PC-9 (cell line): ENCODE measurements at regions not wholly inside any gene's neighbourhood (a gene's known extent, or its start where the extent isn't known, plus 50 kb on each side); places are given as distances from the start of the nearest gene placed in this dataset.

Experiments
- BruUV-seq: library from RNA; stranded (reverse); fragments of 400-500 nt; replicated peaks from 2 replicates; lab custom pipeline; 2021; lab: Mats Ljungman, UMichigan
- CTCF ChIA-PET: fragments of 300-600 bp; sonication (Branson Sonifier 250); formaldehyde crosslinking; loops from one replicate; lab custom pipeline; 2022; ENCODE audit warnings: antibody characterized with exemption; lab: Charles Lee
- POLR2A ChIA-PET: fragments of 300-600 bp; sonication (Branson Sonifier 250); formaldehyde crosslinking; loops from one replicate; lab custom pipeline; 2022; ENCODE audit warnings: antibody characterized with exemption; ENCODE audit not compliant: unreplicated experiment; lab: Charles Lee
- DNase-seq, 2 experiments: peaks; one replicate each; pipeline versions ENCODE4 v3.0.0 to v3.0.0-alpha.2; 2015 to 2022; ENCODE audit warnings: mixed read lengths in 1 of 2
- H2AFZ ChIP-seq: fragments of 200-600 bp; sonication (generic); 2 replicates; pipeline ENCODE4 v1.8.1; 2017; ENCODE audit warnings: antibody characterized with exemption
- H3F3A ChIP-seq: fragments of 200-600 bp; sonication (generic); 2 replicates; pipeline ENCODE4 v1.8.1; 2017; ENCODE audit warnings: antibody characterized with exemption, mild to moderate bottlenecking, low read depth; ENCODE audit not compliant: insufficient read depth
- H3K27ac ChIP-seq: fragments of 200-600 bp; sonication (generic); 2 replicates; pipeline ENCODE4 v1.6.1; 2016; ENCODE audit warnings: mixed run types
- H3K27me3 ChIP-seq: fragments of 200-600 bp; sonication (generic); 2 replicates; pipeline ENCODE4 v1.6.1; 2016; ENCODE audit warnings: low read depth, mixed run types; ENCODE audit not compliant: insufficient read depth
- H3K36me3 ChIP-seq: fragments of 200-600 bp; sonication (generic); 2 replicates; pipeline ENCODE4 v1.6.1; 2016; ENCODE audit warnings: low read depth, mixed run types
- H3K4me1 ChIP-seq: fragments of 200-600 bp; sonication (generic); replicated peaks from 2 replicates; pipeline ENCODE4 v1.6.1; 2016; ENCODE audit warnings: mixed run types; ENCODE audit not compliant: insufficient read depth
- H3K4me2 ChIP-seq: fragments of 200-600 bp; sonication (generic); 2 replicates; pipeline ENCODE4 v1.6.1; 2017; ENCODE audit warnings: mixed run types
- H3K4me3 ChIP-seq: fragments of 200-600 bp; sonication (generic); 2 replicates; pipeline ENCODE4 v1.6.1; 2016; ENCODE audit warnings: mixed run types
- H3K79me2 ChIP-seq: fragments of 200-600 bp; sonication (generic); 2 replicates; pipeline ENCODE4 v1.6.1; 2017; ENCODE audit warnings: low read depth, mixed run types
- H3K9me2 ChIP-seq: fragments of 200-600 bp; sonication (generic); 2 replicates; pipeline ENCODE4 v1.8.1; 2017; ENCODE audit warnings: mild to moderate bottlenecking; ENCODE audit not compliant: insufficient read depth
- H3K9me3 ChIP-seq: fragments of 200-600 bp; sonication (generic); 2 replicates; pipeline ENCODE4 v1.8.1; 2016; ENCODE audit warnings: low read depth; ENCODE audit not compliant: insufficient read depth
- H4K20me1 ChIP-seq: fragments of 200-600 bp; sonication (generic); 2 replicates; pipeline ENCODE4 v1.8.1; 2017; ENCODE audit not compliant: insufficient read depth
- EZH2 ChIP-seq: fragments of 200-600 bp; sonication (generic); IDR thresholded peaks from 2 replicates; pipeline ENCODE4 v1.8.0; 2017; ENCODE audit warnings: antibody characterized with exemption, low read depth
- intact Hi-C: fragments of 100-400 bp; cut with micrococcal nuclease; formaldehyde crosslinking; loops from one replicate; pipeline ENCODE4 v1.10.0; 2022; ENCODE audit not compliant: unreplicated experiment
- TF ChIP-seq, protein P1 (sequence below): fragments of 200-600 bp; sonication (generic); conservative IDR thresholded peaks from 2 replicates; pipeline ENCODE4 v1.6.1; 2017; ENCODE audit warnings: mixed run types, antibody characterized with exemption, mild to moderate bottlenecking, moderate library complexity

DNA sequence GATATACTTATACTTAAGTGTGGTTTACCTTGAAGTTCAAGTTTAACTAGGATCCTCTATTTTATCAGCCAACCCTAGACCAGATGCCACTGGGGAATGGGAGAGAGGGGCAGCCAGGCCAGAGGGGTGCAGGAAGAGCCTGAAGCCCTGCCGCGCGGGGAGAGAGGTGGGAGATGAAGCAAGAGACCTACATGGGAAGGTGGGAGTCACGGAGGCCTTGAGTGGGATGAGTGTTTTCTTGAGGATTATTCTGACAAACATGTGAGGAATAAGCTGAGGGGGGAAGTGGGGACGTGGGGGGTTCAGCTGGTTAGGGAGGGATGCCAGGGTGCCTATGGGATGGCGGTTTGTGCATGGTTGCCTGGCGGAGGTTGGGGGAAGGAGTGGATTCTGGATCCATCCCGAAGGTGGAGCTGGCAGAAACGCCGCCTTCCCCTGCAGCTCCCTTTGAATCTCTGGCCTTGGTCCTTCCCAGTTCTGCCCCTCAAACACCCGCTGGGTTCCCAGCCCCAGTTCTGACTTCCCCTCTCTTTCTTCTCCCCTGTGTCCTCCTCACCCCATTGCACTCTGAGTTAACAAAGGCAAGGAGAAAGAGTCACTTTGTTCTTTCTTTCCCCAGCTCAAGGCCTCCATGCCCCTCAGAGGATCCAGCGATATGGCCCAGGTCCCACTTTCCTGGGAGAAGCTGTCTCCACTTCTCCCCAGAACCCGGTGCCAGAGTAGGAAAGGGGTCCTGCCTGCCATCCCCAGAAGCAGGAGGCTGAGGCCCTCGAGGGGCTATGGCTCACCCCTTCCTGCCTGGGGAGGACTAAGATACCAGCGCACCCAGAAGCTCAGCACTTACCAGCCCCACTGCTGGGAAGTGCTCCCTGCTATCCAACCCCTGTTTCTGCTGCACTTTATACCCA is 274.2 kb downstream of the UACA start:
- ChIA-PET CTCF (interaction anchor here (1.1 kb wide), 1 partner anchor 1021 kb away, joined by 3 read pairs; no protein-coding TSS in a partner anchor), POLR2A (no interaction called here)
- H3K27me3 ChIP-seq: no peaks in the 10 kb centered on the region
- peaks cover 64% of the 10 kb centered on the region for H3K4me1 ChIP-seq
- TF ChIP-seq, protein P1, sequence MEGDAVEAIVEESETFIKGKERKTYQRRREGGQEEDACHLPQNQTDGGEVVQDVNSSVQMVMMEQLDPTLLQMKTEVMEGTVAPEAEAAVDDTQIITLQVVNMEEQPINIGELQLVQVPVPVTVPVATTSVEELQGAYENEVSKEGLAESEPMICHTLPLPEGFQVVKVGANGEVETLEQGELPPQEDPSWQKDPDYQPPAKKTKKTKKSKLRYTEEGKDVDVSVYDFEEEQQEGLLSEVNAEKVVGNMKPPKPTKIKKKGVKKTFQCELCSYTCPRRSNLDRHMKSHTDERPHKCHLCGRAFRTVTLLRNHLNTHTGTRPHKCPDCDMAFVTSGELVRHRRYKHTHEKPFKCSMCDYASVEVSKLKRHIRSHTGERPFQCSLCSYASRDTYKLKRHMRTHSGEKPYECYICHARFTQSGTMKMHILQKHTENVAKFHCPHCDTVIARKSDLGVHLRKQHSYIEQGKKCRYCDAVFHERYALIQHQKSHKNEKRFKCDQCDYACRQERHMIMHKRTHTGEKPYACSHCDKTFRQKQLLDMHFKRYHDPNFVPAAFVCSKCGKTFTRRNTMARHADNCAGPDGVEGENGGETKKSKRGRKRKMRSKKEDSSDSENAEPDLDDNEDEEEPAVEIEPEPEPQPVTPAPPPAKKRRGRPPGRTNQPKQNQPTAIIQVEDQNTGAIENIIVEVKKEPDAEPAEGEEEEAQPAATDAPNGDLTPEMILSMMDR: no peak
- no peak for TF ChIP-seq EZH2
- no TSS peak for BruUV-seq
- no peaks in the 10 kb centered on the region for H3K9me3 ChIP-seq
- no peaks in the 10 kb centered on the region for H4K20me1 ChIP-seq
- no peak for DNase-seq
- intact Hi-C loops: loop anchor here (1.0 to 5.0 kb wide), 3 partner anchors 167 to 1013 kb away; no protein-coding TSS in a partner anchor
- no peak overlapping the region for H2AFZ ChIP-seq
- H3K4me3 ChIP-seq: no peak overlapping the region
- peaks cover 44% of the 10 kb centered on the region for H3F3A ChIP-seq
- H3K36me3 ChIP-seq: no peaks in the 10 kb centered on the region
- no peak overlapping the region for H3K27ac ChIP-seq
- H3K9me2 ChIP-seq: no peaks in the 10 kb centered on the region
- no peak overlapping the region for H3K4me2 ChIP-seq
- H3K79me2 ChIP-seq: no peaks in the 10 kb centered on the region

DNA sequence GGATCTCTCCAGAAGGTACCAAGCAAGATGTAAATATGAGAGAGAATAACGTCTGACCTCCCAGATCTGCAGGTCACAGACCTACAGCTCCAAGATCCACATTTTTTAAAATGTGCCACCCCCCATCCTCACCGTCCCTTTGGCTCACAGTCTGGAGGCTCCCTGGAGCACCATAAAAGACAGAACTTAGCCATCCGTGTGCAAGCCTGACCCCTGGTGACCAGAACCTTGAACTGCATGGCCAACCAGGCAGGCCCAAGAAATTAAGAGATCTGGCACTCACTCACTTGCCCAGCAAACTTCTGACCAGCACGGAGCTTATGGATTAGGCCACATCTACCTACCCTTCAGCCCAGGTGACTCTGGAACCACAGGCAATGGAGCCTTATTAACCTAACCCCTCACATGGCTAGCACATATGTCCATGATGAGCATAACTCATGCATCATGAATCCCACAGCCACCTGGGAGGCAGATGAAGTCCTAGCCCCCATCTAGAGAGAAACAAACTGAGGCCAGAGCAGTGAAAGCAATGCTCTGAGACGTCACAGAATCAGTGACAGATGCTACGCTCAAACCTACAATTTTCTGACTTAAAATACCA is 275.3 kb downstream of the UACA start:
- TF ChIP-seq, protein P1: peak; percentile 95
- no peak for TF ChIP-seq EZH2
- peak; percentile 57 to 68 for DNase-seq

DNA sequence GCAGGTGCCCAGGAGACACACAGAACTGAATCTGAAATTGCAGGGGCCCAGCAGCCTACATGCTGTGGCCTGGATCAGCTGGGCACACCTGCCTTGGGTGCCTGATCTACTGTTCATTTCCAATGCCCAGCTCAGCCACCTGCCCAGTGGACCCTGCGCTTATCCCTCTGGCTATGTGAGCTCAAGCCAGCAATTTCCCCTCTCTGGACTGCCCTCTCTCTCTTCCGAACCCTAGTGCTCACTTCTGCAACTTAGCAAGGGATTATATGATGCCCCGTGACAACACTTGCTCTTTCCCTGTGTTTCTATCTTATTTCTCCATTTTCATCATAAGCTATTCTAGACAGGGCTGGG is 276.0 kb downstream of the UACA start:
- Histone ChIP-seq H3F3A (peaks cover 30% of the 10 kb centered on the region), H2AFZ (no peak overlapping the region), H3K4me3 (no peak overlapping the region), H3K27ac (peak overlapping the region; percentile 91), H3K36me3 (no peaks in the 10 kb centered on the region), H4K20me1 (no peaks in the 10 kb centered on the region), H3K9me2 (no peaks in the 10 kb centered on the region), H3K4me1 (peaks cover 49% of the 10 kb centered on the region), H3K9me3 (no peaks in the 10 kb centered on the region), H3K79me2 (no peaks in the 10 kb centered on the region), H3K4me2 (peak overlapping the region; percentile 72), H3K27me3 (no peaks in the 10 kb centered on the region)
- ChIA-PET POLR2A (no interaction called here), CTCF (interaction anchor here (0.6 to 1.2 kb wide), 3 partner anchors 234 to 1279 kb away, joined by 4 to 9 read pairs (median 5); no protein-coding TSS in a partner anchor)
- TF ChIP-seq, protein P1: no peak
- TF ChIP-seq EZH2: no peak
- DNase-seq: no peak
- intact Hi-C loops: loop anchor here (2.0 to 5.0 kb wide), 3 partner anchors 165 to 395 kb away; no protein-coding TSS in a partner anchor
- no TSS peak for BruUV-seq

More for the DNA sequence above, 275.3 kb downstream of the UACA start:
- Histone ChIP-seq H3K27ac (0 out of 2 replicates have a peak overlapping the region, but pooled peaks have one; percentile 91), H3F3A (peaks cover 33% of the 10 kb centered on the region), H3K9me2 (no peaks in the 10 kb centered on the region), H3K79me2 (no peaks in the 10 kb centered on the region), H3K9me3 (no peaks in the 10 kb centered on the region), H3K4me3 (no peak overlapping the region), H3K4me2 (no peak overlapping the region), H2AFZ (no peak overlapping the region), H3K4me1 (peaks cover 53% of the 10 kb centered on the region), H3K36me3 (no peaks in the 10 kb centered on the region), H4K20me1 (no peaks in the 10 kb centered on the region), H3K27me3 (no peaks in the 10 kb centered on the region)
- intact Hi-C loops: loop anchor here (1.0 to 5.0 kb wide), 3 partner anchors 166 to 1012 kb away; no protein-coding TSS in a partner anchor
- CTCF ChIA-PET: interaction anchor here (0.8 to 1.2 kb wide), 3 partner anchors 22 to 392 kb away, joined by 4 to 5 read pairs (median 4); no protein-coding TSS in a partner anchor
- BruUV-seq: no TSS peak
- POLR2A ChIA-PET: interaction anchor here (0.5 kb wide), 1 partner anchor 97 kb away, joined by 4 read pairs; no protein-coding TSS in a partner anchor
